Esophagus squamous epithelium (tissue), 4 donors: ENCODE measurements at regions not wholly inside any gene's neighbourhood (a gene's known extent, or its start where the extent isn't known, plus 50 kb on each side); places are given as distances from the start of the nearest gene placed in this dataset.

ENCODE experiments used
- CTCF ChIP-seq, 6 experiments: fragments of 450-650 bp in 4 of 6; fragments of 200-600 bp in 2 of 6; sonication (generic) in 2 of 6; IDR thresholded peaks; one replicate each; pipeline ENCODE4 v1.5.1; 2016 to 2019; ENCODE audit warnings: antibody characterized with exemption in 6 of 6, mild to moderate bottlenecking in 4 of 6, moderate library complexity in 4 of 6
- POLR2A ChIP-seq, 4 donors: fragments of 450-650 bp; IDR thresholded peaks; one replicate each; pipeline ENCODE4 v1.6.1; 2017; ENCODE audit warnings: antibody characterized with exemption in 4 of 4, mild to moderate bottlenecking in 4 of 4, moderate library complexity in 3 of 4

- TF ChIP-seq CTCF (IDR thresholded peaks at IDR 0.05) (no peak), POLR2A (IDR thresholded peaks at IDR 0.05) (no peak)
These were observed 161.4 kb upstream of the TFPI start for GRCh38 chr2:187715590-187715989.
